Central memory CD4-positive, alpha-beta T cell (primary cell): ENCODE measurements at regions not wholly inside any gene's neighbourhood (a gene's known extent, or its start where the extent isn't known, plus 50 kb on each side); places are given as distances from the start of the nearest gene placed in this dataset.
"Not testable (repeated sequence)": the region's sequence is repeated elsewhere in the genome, so short reads cannot be mapped to it uniquely, and the experiment has no call there.

ENCODE experiments used
- DNase-seq: peaks from one replicate; pipeline ENCODE4 v3.0.0; 2022

DNA sequence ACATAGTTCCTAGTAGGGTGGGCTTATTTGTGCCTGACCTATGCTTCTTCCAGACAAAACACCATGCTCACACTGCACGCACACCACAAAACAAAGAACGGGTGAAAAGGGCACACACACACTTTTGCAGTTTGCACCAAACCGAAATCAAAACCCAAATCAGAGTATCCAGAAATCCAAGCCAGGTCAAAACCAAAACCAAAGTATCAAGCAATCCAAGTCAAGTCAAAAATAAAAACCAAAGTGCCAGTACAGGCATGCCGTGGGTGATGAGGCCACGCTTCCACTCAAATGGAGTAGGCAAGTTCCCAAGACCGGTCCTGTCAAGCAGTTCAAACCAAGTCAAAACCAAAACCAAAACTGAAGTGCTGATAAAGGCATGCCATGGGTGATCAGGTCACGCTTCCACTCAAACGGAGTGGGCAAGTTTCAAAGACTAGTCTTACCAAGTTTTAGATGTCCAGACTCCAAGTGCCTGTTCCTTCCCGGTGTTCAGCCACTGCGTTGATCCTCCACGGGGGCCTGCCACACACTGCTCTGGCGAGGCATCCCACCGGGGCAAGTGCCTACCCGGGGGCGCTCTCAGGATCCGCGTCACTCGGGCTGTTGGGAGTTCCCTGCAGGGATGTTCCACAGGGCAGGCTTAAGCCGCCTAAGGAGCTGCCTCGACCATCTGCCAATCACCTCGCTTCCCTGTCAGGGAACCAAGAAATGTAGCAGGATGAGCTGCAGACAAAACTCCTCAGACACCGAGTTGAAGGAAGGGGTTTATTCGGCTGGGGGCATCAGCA lies 184.5 kb upstream of the SGO1 start:
- DNase-seq = not testable (repeated sequence)

DNA sequence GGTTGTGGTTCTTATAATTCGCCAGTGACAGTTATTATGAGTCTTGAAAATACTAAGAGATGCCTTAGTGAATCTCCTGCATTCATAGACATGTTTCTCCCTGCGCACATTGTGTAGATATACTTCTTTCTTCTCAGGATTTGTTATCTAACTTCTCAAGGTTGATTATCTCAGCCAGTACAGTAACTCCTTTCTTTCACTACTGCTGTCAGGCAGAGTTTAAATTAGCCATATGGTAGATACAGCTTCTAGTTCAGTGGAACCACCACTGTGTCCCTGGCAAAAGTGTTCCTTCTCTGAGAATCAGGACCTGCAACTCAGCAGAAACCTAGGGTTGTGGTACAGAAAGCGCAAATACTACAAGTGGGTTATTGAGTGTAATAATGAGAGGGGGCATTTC lies 175.0 kb upstream of the SGO1 start:
- DNase-seq = no peak

DNA sequence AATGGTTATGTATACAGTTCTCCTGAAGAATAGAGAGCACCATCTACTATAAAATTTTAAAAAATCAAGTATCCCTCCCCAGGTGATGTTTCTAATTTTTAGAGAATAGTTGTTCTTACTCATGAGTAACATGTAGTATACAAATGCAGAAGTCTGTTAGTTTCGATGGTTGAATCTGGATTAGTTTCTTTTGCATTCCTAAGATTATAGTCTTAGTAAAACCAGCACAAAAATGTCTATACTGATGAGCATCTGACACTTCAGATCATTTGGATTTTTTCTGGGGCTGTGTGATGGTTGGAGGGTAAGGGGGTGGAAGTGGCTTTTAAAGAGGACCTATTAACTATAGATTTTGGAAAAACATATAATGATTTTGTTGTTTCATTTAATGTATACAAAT lies 167.3 kb upstream of the SGO1 start:
- DNase-seq = no peak

DNA sequence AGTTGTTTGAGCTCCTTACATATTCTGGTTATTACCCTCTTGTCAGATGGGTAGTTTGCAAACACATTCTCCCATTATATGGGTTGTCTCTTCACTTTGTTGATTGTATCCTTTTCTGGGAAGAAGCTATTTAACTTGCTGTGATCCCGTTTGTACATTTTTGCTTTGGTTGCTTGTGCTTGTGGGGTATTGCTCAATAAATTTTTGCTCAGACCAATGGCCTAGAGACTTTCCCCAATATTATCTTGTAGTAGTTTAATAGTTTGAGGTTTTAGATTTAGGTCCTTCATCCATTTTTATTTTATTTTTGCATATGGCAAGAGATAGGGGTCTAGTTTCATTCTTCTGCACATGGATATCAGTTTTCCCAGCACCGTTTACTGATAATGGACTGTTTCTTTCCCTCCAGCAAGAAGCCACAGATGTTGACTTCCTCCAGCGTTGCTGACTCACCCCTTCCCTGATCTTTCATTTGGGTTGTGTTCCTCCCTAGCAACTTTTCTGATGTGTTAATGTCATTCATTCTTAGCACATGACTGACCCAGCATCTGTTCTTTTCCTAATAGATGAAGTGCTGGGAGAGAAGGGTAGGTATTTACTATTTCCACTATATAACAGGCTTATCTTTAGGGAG lies 166.7 kb upstream of the SGO1 start:
- no peak for DNase-seq

DNA sequence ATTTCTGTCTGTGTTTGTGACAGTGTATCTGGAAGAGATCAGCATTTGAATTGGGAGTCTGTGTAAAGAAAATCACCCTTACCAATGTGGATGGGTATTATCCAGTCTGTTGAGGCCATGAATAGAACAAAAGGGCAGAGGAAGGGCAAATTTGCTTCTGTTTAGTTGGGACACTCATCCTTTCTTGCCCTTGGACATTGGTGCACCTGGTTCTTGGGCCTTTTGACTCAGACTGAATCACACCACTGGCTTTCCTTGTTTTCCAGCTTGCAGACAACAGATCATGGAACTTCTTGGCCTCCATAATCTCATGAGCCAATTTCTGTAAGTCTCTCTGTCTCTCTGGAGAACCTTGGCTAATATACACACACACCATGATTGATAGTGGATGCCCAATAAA lies 164.4 kb upstream of the SGO1 start:
- no peak for DNase-seq

DNA sequence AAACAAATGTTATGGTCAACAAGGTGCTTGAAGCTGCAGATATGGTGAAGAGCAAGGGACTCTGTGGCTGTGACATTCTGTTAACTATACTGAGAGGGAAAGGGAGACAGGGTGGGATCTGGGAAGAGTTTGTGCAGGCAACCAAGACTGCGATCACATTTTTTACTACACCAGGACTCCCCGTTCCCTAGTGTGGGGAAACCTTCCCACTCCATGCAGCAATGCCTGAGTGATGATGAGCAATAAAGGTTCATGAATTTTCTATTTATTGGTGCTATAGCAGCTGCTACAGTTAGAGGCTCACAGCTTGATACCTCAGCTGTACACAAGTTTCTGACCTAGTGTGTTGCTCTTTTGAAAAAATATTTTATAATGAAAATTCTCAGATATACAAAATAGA lies 160.9 kb upstream of the SGO1 start:
- no peak for DNase-seq

DNA sequence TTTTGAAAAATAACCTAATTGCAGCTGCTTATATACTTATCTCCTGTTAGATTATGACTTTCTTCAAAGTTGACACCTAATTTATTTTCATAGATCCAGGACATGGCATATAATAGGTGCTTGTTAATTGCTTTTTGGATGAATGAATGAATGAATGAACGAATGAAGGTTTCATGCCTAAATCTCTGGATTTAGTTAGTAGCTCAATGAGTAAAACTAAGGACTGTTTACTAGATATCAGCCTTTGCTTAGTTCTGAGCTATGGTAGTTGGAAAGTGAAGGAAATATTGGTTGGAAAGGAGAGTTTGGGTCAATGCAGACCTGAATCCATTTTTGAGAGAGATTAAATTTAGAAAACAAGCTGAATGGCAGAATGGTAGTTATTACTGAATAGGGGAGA lies 160.4 kb upstream of the SGO1 start:
- no peak for DNase-seq

DNA sequence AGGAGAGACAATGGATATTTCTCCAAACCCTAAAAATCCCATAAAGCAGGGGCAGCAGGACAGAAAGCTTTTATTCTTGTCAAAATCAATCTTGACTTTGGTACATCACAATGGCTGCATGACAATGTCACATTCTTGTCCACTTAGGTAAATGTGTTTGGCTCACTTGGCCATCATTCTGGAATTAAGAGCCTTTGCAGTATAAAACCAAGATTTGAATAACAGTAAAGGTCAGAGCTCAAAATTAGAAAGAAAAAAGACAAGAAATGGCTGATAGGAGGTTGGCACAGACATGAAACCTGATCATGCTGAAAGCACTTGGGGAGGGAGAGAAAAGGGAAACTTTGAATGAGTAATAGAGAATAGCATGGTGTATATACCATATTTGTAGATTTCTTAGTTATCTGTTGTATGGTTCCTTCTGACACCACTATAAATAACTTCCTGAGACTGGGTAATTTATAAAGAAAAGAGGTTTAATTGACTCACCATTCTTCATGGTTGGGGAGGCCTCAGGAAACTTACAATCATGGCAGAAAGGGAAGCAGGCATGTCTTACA lies 158.5 kb upstream of the SGO1 start:
- DNase-seq = no peak

DNA sequence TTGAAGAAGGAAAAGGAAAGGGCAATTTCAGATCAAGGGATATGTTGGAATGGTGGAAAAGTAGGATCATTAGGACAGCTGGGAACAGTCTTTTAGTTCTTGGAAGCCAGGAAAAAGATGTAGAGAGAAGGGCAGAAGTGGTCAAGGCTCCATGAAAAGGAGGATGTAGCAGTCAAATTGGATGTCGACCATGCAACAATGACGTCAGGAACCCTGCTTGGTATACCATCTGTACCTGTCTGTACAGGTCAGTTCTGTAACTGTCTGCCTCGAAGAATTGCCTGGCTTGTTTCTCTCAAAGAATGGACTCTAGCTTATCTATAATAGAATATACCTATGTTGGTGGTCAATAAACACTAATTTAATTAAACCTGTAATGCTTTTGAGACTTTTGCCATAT lies 157.8 kb upstream of the SGO1 start:
- DNase-seq = no peak

DNA sequence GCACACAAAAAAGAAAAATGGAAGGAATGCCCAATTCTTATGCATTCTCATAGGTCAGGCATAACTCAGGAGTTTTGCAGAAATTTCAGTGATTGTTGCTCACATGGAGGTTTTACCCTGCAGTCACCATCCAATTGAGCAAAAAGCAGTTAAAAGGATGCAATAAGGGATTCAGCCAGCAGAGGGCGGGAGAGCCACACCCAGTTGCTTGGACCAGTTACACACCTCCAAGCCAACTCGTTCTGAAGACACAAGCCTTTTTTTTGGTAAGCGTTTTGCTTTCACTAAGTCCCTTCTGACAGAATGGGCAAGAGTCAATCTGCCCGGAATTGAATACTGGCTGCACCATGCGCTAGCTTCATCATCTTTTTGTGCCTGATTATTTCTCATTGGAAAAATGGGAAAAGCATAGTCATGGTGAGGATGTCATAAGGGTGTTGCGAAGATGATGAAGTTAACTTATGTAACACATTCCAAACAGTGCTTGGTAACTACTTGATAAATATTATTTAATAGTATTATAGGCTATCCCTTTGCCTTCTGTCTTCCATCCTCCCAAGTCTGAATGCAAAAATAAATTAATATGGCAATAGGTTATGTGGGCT lies 154.4 kb upstream of the SGO1 start:
- DNase-seq = peak; percentile 22

DNA sequence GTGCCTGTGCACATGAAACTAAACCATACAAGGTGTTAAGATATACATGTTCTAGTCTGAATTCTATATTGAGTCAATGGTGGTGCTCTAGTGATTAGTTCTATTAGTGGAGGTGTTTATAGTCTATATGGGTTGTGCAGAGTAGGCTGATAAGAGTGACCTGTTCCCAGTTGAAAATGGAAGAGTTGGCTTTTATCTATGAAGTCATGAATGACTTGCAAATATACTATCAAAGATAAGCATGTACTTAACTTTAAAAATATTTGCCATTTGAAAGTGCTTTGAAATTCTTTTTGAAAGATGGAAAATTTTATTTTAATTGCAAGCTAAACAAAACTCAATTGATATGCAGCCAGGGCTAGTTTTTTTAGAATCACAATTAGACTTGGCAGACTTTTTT lies 150.6 kb upstream of the SGO1 start:
- DNase-seq = no peak

DNA sequence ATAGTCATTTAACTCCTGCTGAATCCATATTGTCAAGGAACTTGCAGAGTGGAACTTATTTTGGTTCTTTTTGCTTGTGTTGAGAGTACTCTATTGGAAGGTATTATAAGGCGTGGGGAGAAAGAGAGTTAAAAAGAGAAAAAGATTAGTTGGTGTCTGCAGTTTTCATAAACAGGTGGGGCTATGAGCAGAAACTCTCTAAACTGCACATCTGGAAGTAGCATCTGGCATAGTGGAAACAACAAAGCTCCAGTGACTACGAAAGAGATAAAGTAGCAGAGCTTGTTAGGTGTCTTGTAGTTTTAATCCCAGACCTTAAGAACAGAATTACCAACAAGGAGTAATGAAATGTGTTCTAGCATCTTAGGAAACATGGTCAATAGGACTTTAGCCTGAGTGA lies 148.8 kb upstream of the SGO1 start:
- no peak for DNase-seq

DNA sequence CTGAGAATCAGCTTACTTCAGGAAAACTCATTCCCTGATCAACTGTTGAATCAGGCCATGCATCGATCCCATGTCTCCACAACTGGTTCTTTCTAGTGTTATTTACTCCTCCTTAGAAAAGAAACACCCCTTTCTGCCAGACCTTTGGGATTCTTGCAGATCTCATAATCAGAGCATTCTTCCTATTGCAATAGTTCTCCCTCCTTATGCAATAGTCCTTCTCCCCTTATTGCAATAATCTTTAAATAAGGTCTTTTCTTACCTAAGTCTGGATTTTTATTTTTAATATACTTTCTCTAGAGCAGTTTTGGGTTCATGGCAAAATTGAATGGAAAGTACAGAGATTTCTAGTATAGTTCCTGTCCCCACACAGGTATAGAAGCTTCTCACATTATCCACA lies 141.9 kb upstream of the SGO1 start:
- DNase-seq = no peak

DNA sequence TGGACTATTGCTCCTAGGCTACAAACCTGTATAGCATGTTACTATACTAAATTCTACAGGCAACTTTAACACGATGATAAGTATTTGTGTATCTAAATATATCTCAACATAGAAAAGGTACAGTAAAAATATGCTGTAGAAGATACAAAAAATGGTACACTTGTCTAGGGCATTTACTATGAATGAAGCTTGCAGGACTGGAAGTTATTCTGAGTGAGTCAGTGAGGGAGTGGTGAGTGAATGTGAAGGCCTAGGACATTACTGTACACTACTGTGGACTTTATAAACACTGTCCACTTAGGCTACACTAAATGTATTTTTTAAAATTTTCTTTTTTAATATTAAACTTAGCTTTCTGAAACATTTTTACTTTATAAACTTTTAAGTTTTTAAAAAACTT lies 140.5 kb upstream of the SGO1 start:
- DNase-seq = no peak

DNA sequence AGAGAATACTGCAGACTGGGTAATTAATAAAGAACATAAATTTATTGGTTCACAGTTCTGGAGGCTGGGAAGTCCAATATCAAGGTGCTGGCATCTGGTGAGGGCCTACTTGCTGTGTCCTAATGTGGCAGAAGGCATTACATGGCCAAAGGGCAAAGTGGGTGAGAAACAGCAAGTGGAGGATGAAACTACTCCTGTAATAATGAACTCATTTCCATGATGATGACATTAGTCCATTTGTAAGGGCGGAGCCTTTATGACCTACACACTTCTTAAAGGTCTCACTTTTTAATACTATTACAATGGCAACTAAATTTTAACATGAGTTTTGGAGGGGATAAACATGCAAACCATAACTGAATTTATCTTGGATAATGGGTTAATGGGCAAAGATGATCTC lies 139.6 kb upstream of the SGO1 start:
- DNase-seq = no peak

DNA sequence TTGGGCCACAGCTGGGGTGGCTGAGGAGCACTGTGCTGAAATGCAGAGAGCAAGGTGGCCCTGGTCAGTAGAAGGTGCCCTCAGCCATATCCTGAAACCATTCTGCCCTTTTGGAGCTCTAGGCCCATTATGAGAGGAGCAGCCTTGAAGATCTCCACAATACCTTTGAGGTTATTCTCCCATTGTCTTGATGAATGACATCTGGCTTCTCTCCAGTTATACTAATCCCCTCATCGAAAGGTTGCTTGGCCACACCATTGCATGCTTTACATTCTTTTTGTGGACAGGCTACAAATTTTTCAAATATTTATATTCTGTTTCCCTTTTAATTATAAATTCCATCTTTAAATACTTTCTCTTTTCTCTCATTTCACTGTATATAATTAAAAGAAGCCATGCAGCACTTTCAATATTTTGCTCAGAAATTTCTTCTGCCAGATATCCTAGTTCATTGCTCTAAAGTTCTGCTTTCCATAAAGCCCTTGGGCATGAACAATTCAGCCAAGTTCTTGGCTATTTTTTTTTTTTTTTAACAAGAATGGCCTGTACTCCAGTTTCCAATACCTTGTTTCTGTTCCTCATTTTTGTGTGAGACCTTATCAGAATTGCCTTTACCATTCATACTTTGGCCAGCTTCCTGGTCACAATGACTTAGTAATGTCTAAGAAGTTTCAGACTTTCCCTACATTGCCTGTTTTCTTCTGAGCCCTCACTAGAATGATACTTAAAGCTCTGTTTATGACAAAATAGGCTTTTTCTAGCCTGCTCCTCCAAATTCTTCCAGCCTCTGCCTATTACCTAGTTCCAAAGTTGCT lies 138.9 kb upstream of the SGO1 start:
- no peak for DNase-seq

DNA sequence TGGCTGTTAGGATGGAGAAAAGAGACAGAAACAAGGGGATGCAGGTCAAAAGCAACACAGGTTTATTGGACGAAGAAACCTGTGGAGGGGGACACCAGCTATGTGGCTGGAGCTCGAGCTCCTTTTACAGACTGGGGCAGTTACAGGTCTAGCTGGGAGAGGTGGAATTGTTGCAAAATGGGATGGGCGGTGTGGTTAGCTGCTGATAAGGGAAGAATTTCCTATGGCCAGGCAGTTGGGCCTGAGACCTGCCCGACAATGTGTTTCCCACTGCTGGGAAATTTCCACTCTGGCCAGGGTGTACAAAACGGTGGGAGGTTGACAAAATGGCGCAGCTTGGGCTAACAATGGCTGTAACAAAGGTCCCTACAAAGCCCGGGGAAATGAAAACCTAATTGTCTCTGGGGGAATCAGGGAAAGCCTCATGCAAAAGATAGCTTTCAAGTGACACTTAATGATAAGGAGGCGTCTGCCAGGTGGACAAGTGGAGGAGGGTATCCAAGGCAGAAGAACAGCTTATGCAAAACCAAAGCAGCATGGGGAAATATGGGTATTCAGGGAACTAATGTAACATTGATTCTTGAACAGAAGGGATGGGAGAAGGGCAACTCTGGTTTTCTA lies 137.4 kb upstream of the SGO1 start:
- DNase-seq = no peak

DNA sequence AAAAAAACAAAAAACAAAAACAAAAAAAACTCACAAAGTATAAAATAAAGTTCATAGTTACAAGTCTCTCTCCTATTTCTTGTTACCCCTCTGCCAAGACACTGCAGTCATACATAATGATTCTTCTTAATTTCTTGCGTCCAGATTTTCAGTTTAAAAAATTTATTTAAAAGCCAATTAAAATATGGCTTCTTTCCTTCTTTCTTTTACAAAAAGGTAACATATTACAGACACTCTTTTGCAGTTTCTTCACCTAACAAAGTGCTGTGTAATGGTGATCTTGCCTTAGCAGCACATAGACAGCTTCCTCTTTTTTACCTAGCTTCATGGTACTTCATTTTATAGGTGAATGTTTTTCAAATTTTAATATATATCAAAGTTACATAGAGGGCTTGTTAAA lies 136.1 kb upstream of the SGO1 start:
- DNase-seq = no peak

DNA sequence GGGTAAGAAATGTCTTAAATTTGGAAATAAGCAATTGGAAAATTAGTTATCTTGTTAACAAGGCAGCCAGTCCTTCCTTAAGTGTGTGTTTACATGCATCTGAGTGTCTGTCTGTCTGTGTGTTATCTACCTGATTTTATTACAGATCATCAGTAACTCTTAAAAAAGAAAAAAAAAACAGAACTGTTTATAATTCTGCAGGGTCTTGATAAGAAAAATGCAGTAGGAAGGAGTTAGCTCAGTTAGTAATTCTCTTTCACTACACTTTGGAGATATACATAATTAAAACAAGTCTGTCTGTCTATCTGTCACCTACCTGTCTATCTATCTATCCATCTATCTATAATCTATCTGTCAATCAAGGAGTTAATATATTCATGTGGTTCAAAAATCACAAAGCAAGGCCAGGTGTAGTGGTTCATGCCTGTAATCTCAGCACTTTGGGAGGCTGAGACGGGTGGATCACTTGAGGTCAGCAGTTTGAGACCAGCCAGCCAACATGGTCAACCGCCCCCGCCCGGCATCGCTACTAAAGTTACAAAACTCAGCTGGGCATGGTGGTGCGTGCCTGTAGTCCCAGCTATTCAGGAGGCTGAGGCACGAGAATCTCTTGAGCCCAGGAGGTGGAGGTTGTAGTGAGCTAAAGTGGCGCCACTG lies 135.5 kb upstream of the SGO1 start:
- DNase-seq = no peak

DNA sequence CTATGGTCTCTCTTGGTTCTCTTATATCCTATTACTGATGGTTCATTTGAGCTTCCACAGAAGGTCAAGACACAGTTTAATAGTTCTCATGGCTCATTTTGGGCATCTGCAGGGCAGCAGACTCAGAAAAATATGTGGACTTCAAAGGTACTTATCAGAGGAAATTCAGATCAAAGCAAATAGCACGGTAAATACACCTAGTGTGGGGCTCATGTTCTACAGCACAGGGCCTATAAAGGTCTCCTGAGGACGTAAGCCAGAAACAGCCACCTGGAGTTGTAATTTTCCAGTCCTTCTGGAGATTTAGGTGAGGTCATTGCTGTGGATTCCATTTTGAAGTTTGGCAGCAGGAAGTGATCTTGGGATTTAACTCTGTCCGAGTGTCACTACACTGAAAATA lies 134.5 kb upstream of the SGO1 start:
- no peak for DNase-seq

DNA sequence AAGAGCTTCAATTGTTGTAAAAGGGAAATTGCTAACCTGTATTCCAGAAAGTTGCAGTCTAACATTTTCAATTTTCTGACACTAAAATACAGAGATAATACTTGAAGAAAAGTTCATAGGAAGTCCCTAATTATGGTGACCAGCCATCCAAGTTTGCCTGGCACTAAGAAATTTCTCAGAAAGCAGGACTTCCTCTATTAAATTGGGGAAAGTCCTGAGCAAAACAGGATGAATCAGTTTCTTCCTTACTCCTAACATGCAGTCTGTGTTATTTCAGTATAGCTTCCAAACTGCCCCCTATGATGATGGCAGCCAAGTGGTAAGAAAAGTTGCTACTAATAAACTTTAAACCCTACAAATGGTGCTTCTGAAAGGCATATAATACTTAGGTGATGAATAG lies 133.5 kb upstream of the SGO1 start:
- DNase-seq = no peak

DNA sequence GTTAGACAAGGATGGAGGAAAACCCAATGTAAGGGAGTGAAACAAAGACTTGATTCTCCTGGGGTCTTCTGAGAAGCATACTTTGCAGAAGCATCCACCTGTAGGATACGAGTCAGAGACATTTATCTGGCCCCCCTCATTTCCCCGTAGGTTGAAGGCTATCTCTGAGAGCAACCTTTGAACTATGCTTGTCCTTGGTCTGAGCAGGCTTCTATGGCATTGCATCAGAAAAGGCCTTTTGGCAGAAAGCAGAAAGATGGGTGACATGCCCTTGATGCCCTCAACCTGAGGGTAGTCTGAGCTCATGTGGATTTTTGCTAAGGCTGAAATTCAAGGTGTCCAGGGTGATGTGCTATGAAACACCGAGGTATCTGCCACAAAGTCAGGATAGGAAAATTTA lies 131.6 kb upstream of the SGO1 start:
- no peak for DNase-seq
